ENCODE measurements at regions not wholly inside any gene's neighbourhood (a gene's known extent, or its start where the extent isn't known, plus 50 kb on each side); places are given as distances from the start of the nearest gene placed in this dataset.

- TF ChIP-seq CTCF (IDR thresholded peaks at IDR 0.05; ENCODE audit: control extremely low read depth in 1 of 3, insufficient read depth in 1 of 3, low read depth in 1 of 3, low read length in 3 of 3): no peak
- no peak for TF ChIP-seq CHD1 (IDR thresholded peaks at IDR 0.05; ENCODE audit: low read depth, low read length)
- no peak for TF ChIP-seq CEBPB (IDR thresholded peaks at IDR 0.05; ENCODE audit: low read depth, low read length)
- TF ChIP-seq EZH2 (IDR thresholded peaks at IDR 0.05; ENCODE audit: low read depth, low read length, severe bottlenecking): no peak
Observed at GRCh38 chr18:56516789-56517188, 121.6 kb downstream of the TXNL1 start.

Measured in H1 (cell line).